GM19238 (cell line): ENCODE measurements at regions not wholly inside any gene's neighbourhood (a gene's known extent, or its start where the extent isn't known, plus 50 kb on each side); places are given as distances from the start of the nearest gene placed in this dataset.
"Not testable (repeated sequence)": the region's sequence is repeated elsewhere in the genome, so short reads cannot be mapped to it uniquely, and the experiment has no call there.

Source experiments
- DNase-seq: peaks from one replicate; pipeline ENCODE4 v3.0.0; 2011; ENCODE audit warnings: low spot score; ENCODE audit not compliant: insufficient read length

GRCh38 chr7:131937868-131938267, 381.4 kb upstream of the PODXL start:
- DNase-seq: no peak

- DNase-seq: no peak
Observed at GRCh38 chr7:131935180-131935579, 378.8 kb upstream of the PODXL start.

- no peak for DNase-seq
Observed at GRCh38 chr7:131934452-131934851, 378.0 kb upstream of the PODXL start.

GRCh38 chr7:131933751-131934289, 377.4 kb upstream of the PODXL start:
- no peak for DNase-seq

GRCh38 chr7:131933219-131933618, 376.8 kb upstream of the PODXL start:
- DNase-seq: not testable (repeated sequence)

GRCh38 chr7:131932271-131932670, 375.8 kb upstream of the PODXL start:
- DNase-seq: no peak

- no peak for DNase-seq
Observed at GRCh38 chr7:131931370-131931769, 374.9 kb upstream of the PODXL start.

GRCh38 chr7:131929632-131930031, 373.2 kb upstream of the PODXL start:
- DNase-seq: no peak

- no peak for DNase-seq
Observed at GRCh38 chr7:131927770-131928423, 371.5 kb upstream of the PODXL start.

- DNase-seq: no peak
Observed at GRCh38 chr7:131925636-131926035, 369.2 kb upstream of the PODXL start.

- DNase-seq: no peak
Observed at GRCh38 chr7:131924857-131925256, 368.4 kb upstream of the PODXL start.

- DNase-seq: not testable (repeated sequence)
Observed at GRCh38 chr7:131922948-131923347, 366.5 kb upstream of the PODXL start.

GRCh38 chr7:131921016-131921415, 364.6 kb upstream of the PODXL start:
- DNase-seq: no peak

- no peak for DNase-seq
Observed at GRCh38 chr7:131919920-131920709, 363.7 kb upstream of the PODXL start.

GRCh38 chr7:131911112-131911511, 354.7 kb upstream of the PODXL start:
- DNase-seq: no peak

GRCh38 chr7:131909151-131909768, 352.8 kb upstream of the PODXL start:
- no peak for DNase-seq

GRCh38 chr7:131908714-131909113, 352.3 kb upstream of the PODXL start:
- no peak for DNase-seq

GRCh38 chr7:131905471-131905973, 349.1 kb upstream of the PODXL start:
- DNase-seq: no peak

GRCh38 chr7:131904760-131905327, 348.4 kb upstream of the PODXL start:
- no peak for DNase-seq

GRCh38 chr7:131903315-131903714, 346.9 kb upstream of the PODXL start:
- no peak for DNase-seq

- no peak for DNase-seq
Observed at GRCh38 chr7:131900785-131901287, 344.4 kb upstream of the PODXL start.
